Fibroblast of lung (primary cell): ENCODE measurements at regions not wholly inside any gene's neighbourhood (a gene's known extent, or its start where the extent isn't known, plus 50 kb on each side); places are given as distances from the start of the nearest gene placed in this dataset.

Source experiments
- EZH2 ChIP-seq: IDR thresholded peaks from 2 replicates; pipeline ENCODE4 v1.5.1; 2012; ENCODE audit warnings: low read length, control low read depth, mild to moderate bottlenecking; ENCODE audit errors: missing control alignments
- TF ChIP-seq, protein P1 (sequence below), 2 donors: IDR thresholded peaks in 1 of 2; conservative IDR thresholded peaks in 1 of 2; 1 replicate in 1 of 2; 2 replicates in 1 of 2; pipeline ENCODE4 v1.5.1; 2011 to 2012; ENCODE audit warnings: low read length in 2 of 2, control low read depth in 1 of 2, inconsistent platforms in 1 of 2, low read depth in 1 of 2, mild to moderate bottlenecking in 1 of 2

DNA sequence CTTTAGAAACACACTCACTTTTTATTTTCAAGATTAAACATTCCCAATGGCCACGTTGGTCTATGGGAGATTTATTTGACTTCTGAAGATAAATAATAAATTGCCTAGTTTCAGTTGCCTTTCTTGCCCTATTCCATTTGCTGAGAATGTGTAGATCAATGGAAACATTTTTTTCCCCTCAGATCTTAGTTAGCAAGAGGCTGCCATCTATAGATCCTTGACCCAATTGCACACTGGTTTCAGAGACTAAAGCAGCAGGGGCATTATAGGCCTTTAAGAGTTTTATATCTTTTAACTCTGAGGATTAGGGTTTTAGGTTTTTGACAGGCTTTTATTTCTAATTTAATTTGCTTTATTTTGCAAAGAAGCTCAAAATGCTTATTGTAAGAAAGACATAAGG is 163.2 kb upstream of the GPR26 start:
- TF ChIP-seq, protein P1, sequence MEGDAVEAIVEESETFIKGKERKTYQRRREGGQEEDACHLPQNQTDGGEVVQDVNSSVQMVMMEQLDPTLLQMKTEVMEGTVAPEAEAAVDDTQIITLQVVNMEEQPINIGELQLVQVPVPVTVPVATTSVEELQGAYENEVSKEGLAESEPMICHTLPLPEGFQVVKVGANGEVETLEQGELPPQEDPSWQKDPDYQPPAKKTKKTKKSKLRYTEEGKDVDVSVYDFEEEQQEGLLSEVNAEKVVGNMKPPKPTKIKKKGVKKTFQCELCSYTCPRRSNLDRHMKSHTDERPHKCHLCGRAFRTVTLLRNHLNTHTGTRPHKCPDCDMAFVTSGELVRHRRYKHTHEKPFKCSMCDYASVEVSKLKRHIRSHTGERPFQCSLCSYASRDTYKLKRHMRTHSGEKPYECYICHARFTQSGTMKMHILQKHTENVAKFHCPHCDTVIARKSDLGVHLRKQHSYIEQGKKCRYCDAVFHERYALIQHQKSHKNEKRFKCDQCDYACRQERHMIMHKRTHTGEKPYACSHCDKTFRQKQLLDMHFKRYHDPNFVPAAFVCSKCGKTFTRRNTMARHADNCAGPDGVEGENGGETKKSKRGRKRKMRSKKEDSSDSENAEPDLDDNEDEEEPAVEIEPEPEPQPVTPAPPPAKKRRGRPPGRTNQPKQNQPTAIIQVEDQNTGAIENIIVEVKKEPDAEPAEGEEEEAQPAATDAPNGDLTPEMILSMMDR (conservative IDR thresholded peaks at IDR 0.05 in 1 of 2, IDR thresholded peaks at IDR 0.05 in 1 of 2; ENCODE audit: low read depth in 1 of 2, low read length in 2 of 2): no peak
- no peak for TF ChIP-seq EZH2
